Tibial artery (tissue), 4 donors: ENCODE measurements at regions not wholly inside any gene's neighbourhood (a gene's known extent, or its start where the extent isn't known, plus 50 kb on each side); places are given as distances from the start of the nearest gene placed in this dataset.

Experiments
- DNase-seq, 2 donors: peaks; one replicate each; pipeline ENCODE4 v3.0.0-alpha.2; 2019
- H3K27ac ChIP-seq, 2 donors: fragments of 200-600 bp; sonication (generic) in 1 of 2; 1 replicate in 1 of 2; 2 replicates in 1 of 2; pipeline ENCODE4 v1.5.1; 2018 to 2019; ENCODE audit warnings: mild to moderate bottlenecking in 1 of 2
- H3K27me3 ChIP-seq, 2 donors: fragments of 200-600 bp; sonication (generic) in 1 of 2; one replicate each; pipeline versions ENCODE4 v1.5.1 to v1.6.0; 2016 to 2019
- H3K36me3 ChIP-seq, 3 donors: fragments of 200-600 bp; sonication (generic) in 2 of 3; one replicate each; pipeline ENCODE4 v1.5.1; 2016 to 2019; ENCODE audit warnings: mild to moderate bottlenecking in 2 of 3
- H3K4me1 ChIP-seq, 4 donors: fragments of 200-600 bp; sonication (generic) in 2 of 4; 1 replicate in 3 of 4; 2 replicates in 1 of 4; pipeline ENCODE4 v1.5.1; 2016 to 2019
- H3K4me3 ChIP-seq, 2 donors: fragments of 200-600 bp; sonication (generic) in 1 of 2; 1 replicate in 1 of 2; 2 replicates in 1 of 2; pipeline ENCODE4 v1.5.1; 2018 to 2019; ENCODE audit warnings: mild to moderate bottlenecking in 2 of 2
- H3K9me3 ChIP-seq, 3 donors: fragments of 200-600 bp; sonication (generic) in 1 of 3; one replicate each; pipeline ENCODE4 v1.5.1; 2016 to 2019
- intact Hi-C: fragments of 100-400 bp; cut with DNase I; formaldehyde crosslinking; loops from one replicate; pipeline ENCODE4 v1.15.0; 2023; ENCODE audit warnings: low total_unique reads
- TF ChIP-seq, protein P1 (sequence below), 2 experiments: fragments of 200-600 bp in 1 of 2; fragments of 450-650 bp in 1 of 2; IDR thresholded peaks; one replicate each; pipeline ENCODE4 v1.5.1; 2017 to 2019; ENCODE audit warnings: antibody characterized with exemption in 2 of 2, mild to moderate bottlenecking in 1 of 2, moderate library complexity in 1 of 2

DNA sequence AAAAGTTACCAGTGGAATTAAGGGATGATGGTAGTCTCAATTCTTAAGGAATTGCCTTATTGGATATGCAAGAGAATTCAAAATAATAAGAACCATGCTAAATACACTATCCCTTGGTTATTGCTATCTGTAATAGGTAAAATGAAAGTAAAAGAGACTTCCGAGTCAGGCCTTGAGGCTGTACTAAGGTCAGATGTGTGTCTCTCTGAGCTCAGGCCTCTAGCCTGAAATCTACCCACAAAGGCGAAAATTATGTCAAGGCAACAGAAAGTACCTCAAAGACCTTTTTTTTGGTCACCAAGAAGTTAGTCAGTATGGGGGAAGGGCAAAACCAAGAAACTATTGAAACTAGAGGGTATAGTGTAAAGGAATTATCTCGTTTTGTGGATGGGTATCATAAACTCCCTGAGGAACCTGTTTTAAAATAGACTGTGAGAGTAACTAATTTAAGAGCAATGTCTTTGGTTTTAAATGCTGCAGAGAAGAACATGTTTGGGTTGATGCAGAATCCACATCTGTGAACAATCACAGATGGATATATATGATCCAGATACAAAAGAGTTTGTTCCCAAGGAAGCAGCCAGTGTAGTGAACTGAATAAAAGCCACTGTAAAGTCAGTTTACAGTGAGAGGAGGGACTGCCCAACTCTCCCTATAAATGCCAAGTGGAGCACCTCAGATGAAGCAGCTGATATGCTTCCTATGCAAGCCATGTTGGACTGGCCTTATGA is 382.3 kb upstream of the SEMA6D start:
- no peaks in the 10 kb centered on the region for H3K4me1 ChIP-seq
- H3K4me3 ChIP-seq, result no peak overlapping the region
- intact Hi-C loops, result no loop called here
- TF ChIP-seq, protein P1, sequence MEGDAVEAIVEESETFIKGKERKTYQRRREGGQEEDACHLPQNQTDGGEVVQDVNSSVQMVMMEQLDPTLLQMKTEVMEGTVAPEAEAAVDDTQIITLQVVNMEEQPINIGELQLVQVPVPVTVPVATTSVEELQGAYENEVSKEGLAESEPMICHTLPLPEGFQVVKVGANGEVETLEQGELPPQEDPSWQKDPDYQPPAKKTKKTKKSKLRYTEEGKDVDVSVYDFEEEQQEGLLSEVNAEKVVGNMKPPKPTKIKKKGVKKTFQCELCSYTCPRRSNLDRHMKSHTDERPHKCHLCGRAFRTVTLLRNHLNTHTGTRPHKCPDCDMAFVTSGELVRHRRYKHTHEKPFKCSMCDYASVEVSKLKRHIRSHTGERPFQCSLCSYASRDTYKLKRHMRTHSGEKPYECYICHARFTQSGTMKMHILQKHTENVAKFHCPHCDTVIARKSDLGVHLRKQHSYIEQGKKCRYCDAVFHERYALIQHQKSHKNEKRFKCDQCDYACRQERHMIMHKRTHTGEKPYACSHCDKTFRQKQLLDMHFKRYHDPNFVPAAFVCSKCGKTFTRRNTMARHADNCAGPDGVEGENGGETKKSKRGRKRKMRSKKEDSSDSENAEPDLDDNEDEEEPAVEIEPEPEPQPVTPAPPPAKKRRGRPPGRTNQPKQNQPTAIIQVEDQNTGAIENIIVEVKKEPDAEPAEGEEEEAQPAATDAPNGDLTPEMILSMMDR (IDR thresholded peaks at IDR 0.05), result no peak
- no peaks in the 10 kb centered on the region for H3K27me3 ChIP-seq
- no peaks in the 10 kb centered on the region for H3K9me3 ChIP-seq
- DNase-seq, result no peak
- no peak overlapping the region for H3K27ac ChIP-seq
- no peaks in the 10 kb centered on the region for H3K36me3 ChIP-seq

DNA sequence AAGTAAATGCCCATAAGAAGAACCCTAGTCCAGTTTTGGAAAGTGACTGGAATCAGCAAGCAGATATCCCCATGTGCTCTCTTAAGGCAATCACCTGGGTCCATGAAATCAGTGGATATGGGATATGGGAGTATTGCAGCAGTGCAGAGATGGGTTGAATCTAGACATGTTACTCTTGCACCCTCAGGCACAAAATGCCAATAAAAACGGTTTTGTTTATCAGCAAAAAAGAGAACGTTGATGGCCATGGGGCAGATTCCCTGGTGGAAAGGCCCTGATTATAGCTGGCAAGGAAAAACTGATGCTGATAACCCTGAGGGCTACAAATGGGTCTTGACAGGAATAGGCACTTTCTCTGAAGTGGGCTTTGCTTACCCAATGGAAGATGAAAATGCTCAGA is 380.2 kb upstream of the SEMA6D start:
- H3K4me1 ChIP-seq, result no peaks in the 10 kb centered on the region
- TF ChIP-seq, protein P1 (IDR thresholded peaks at IDR 0.05), result no peak
- intact Hi-C loops, result no loop called here

DNA sequence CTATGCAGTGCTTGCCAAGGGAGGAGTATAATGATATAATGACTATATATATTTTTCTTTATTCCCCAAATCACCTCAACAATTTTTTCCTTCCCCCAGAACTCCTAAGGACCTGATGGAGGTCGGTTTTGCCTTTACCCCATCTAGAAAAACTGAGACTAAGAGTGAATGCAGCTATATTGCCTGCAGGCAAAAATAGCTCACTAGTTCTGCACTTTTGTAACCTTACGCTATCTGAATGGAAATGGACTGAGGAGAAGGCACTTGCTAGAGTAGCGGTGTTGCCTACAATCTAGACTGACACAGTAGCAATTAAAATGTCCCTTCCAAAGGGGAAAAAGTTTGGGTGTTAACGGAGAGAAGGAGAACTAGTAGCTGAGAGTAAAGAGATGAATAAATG is 379.5 kb upstream of the SEMA6D start:
- H3K36me3 ChIP-seq, result no peaks in the 10 kb centered on the region
- no peak for DNase-seq
- no peaks in the 10 kb centered on the region for H3K9me3 ChIP-seq
- H3K27me3 ChIP-seq, result no peaks in the 10 kb centered on the region
- no peaks in the 10 kb centered on the region for H3K4me1 ChIP-seq
- no peak overlapping the region for H3K27ac ChIP-seq
- intact Hi-C loops, result no loop called here
- no peak overlapping the region for H3K4me3 ChIP-seq
- TF ChIP-seq, protein P1 (IDR thresholded peaks at IDR 0.05), result no peak

More for the DNA sequence above, 380.2 kb upstream of the SEMA6D start:
- Histone ChIP-seq H3K27ac (no peak overlapping the region), H3K27me3 (no peaks in the 10 kb centered on the region), H3K9me3 (no peaks in the 10 kb centered on the region), H3K36me3 (no peaks in the 10 kb centered on the region), H3K4me3 (no peak overlapping the region)
- no peak for DNase-seq

DNA sequence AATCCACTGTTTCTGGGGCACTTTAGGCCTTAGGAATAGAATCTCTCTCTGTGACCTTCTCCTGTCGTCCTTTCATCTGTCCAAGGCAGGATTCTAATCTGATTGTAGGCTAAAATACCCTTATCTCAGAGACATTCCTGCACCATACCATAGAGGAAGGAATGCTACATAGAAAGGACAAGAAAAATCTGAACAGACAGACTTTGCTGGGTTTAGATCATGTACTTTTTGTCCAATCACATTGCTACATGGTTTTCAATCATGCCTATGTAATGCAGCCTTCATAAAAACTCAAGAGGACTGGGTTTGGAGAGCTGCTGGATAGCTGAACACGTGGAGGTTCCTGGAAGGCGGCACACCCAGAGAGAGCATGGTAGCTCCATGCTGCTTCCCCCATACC is 378.5 kb upstream of the SEMA6D start:
- no peaks in the 10 kb centered on the region for H3K9me3 ChIP-seq
- no peak for DNase-seq
- intact Hi-C loops, result no loop called here
- no peaks in the 10 kb centered on the region for H3K36me3 ChIP-seq
- no peaks in the 10 kb centered on the region for H3K27me3 ChIP-seq
- H3K27ac ChIP-seq, result no peak overlapping the region
- H3K4me1 ChIP-seq, result no peaks in the 10 kb centered on the region
- H3K4me3 ChIP-seq, result no peak overlapping the region
- TF ChIP-seq, protein P1 (IDR thresholded peaks at IDR 0.05), result no peak

DNA sequence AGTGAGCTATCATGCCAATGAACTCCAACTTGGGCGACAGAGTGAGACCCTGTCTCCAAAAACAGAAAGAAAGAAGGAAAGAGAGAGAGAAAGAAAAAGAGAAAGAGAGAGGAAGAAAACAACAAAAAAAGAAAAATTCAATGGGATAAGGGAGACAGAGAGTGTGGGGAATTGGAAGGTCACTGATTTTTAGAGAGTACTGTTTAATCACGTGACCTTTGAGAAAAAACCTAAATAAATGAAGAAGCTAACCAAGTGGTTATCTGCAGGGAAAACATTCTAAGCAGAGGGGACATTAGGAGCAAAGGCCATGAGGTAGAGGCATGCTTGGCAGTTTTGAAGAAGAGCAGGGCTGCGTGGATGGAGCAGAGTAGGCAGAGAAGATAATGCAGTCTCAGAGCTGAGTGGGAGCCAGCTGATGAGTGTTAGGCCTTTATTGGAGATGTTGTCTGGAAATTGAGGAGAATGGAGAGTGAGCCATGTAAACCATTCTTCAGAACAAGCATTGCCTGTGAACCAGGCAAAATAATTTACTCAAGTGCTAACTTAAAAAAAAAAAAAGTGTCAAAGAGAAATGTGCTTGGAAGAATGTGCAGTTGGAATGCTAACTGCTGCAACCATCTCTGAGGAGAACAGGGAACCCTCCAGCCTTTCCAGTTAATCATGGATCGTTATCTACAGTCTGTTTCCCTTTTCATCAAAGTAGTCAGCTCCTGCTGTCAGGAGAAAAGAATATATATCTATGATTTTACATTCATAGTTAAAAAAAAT is 377.3 kb upstream of the SEMA6D start:
- intact Hi-C loops, result no loop called here
- TF ChIP-seq, protein P1 (IDR thresholded peaks at IDR 0.05), result no peak
- no peaks in the 10 kb centered on the region for H3K27me3 ChIP-seq
- no peak overlapping the region for H3K27ac ChIP-seq
- no peaks in the 10 kb centered on the region for H3K4me1 ChIP-seq
- no peak overlapping the region for H3K4me3 ChIP-seq
- no peak for DNase-seq
- H3K9me3 ChIP-seq, result no peaks in the 10 kb centered on the region
- H3K36me3 ChIP-seq, result no peaks in the 10 kb centered on the region
